SK-N-SH (cell line): ENCODE measurements at regions not wholly inside any gene's neighbourhood (a gene's known extent, or its start where the extent isn't known, plus 50 kb on each side); places are given as distances from the start of the nearest gene placed in this dataset.

ENCODE experiments used
- CTCF ChIA-PET: fragments of 300-600, 350-600 bp; formaldehyde crosslinking; extraction: SDS; loops from one replicate; lab custom pipeline; 2021; lab: Yijun Ruan, JAX
- POLR2A ChIA-PET: fragments of 350-600 bp; sonication (Branson Sonifier 250); formaldehyde crosslinking; extraction: SDS; loops from one replicate; lab custom pipeline; 2020; ENCODE audit warnings: antibody characterized with exemption, inconsistent platforms; lab: Yijun Ruan, JAX
- DNase-seq: peaks from one replicate; pipeline ENCODE4 v3.0.0; 2012
- H2AFZ ChIP-seq: fragments of 200-600 bp; sonication (generic); 2 replicates; pipeline ENCODE4 v1.8.1; 2016; ENCODE audit warnings: antibody characterized with exemption, mild to moderate bottlenecking, low read depth
- H3F3A ChIP-seq: fragments of 200-600 bp; sonication (generic); replicated peaks from 2 replicates; pipeline ENCODE3; 2016; ENCODE audit warnings: antibody characterized with exemption, mild to moderate bottlenecking; ENCODE audit not compliant: insufficient read depth
- H3K27ac ChIP-seq, 2 experiments: fragments of 200-500 bp in 1 of 2; fragments of 200-600 bp in 1 of 2; sonication (Bioruptor generic) in 1 of 2; sonication (generic), shearing (Covaris generic) in 1 of 2; 2 replicates each; pipeline versions ENCODE4 v1.5.1 to v1.6.1; 2014 to 2016; ENCODE audit warnings: low read depth in 2 of 2, inconsistent platforms in 1 of 2, low read length in 1 of 2, mild to moderate bottlenecking in 1 of 2, mixed read lengths in 1 of 2
- H3K27me3 ChIP-seq: fragments of 200-600 bp; sonication (generic), shearing (Covaris generic); 2 replicates; pipeline ENCODE4 v1.6.1; 2016; ENCODE audit warnings: mixed run types; ENCODE audit not compliant: insufficient read depth
- H3K36me3 ChIP-seq, 2 experiments: fragments of 200-500 bp in 1 of 2; fragments of 200-600 bp in 1 of 2; sonication (Bioruptor generic) in 1 of 2; sonication (generic) in 1 of 2; replicated peaks in 1 of 2; 2 replicates each; pipeline versions ENCODE3 to v1.5.1; 2014 to 2016; ENCODE audit warnings: low read length in 1 of 2, mild to moderate bottlenecking in 1 of 2; ENCODE audit not compliant: insufficient read depth in 2 of 2, control insufficient read depth in 1 of 2
- H3K4me1 ChIP-seq, 2 experiments: fragments of 200-500 bp in 1 of 2; fragments of 200-600 bp in 1 of 2; sonication (Bioruptor generic) in 1 of 2; sonication (generic), shearing (Covaris generic) in 1 of 2; 2 replicates each; pipeline versions ENCODE4 v1.5.1 to v1.6.1; 2014 to 2016; ENCODE audit warnings: low read depth in 1 of 2, low read length in 1 of 2, mixed run types in 1 of 2; ENCODE audit not compliant: insufficient read depth in 2 of 2, control insufficient read depth in 1 of 2
- H3K4me2 ChIP-seq: fragments of 200-600 bp; sonication (generic), shearing (Covaris generic); 2 replicates; pipeline ENCODE4 v1.6.1; 2017; ENCODE audit warnings: mixed run types
- H3K4me3 ChIP-seq, 2 experiments: fragments of 200-500 bp in 1 of 2; fragments of 200-600 bp in 1 of 2; sonication (Bioruptor generic) in 1 of 2; sonication (generic), shearing (Covaris generic) in 1 of 2; 2 replicates each; pipeline versions ENCODE4 v1.5.1 to v1.8.1; 2014 to 2016; ENCODE audit warnings: low read depth in 2 of 2, inconsistent platforms in 1 of 2, low read length in 1 of 2, mild to moderate bottlenecking in 1 of 2, mixed read lengths in 1 of 2, moderate library complexity in 1 of 2
- H3K79me2 ChIP-seq: fragments of 200-600 bp; sonication (generic); 2 replicates; pipeline ENCODE4 v1.8.1; 2017; ENCODE audit warnings: mild to moderate bottlenecking; ENCODE audit not compliant: insufficient read depth
- H3K9ac ChIP-seq: fragments of 200-600 bp; sonication (generic); 2 replicates; pipeline ENCODE4 v1.6.1; 2017; ENCODE audit warnings: mixed run types
- H3K9me2 ChIP-seq: fragments of 200-600 bp; sonication (generic); 2 replicates; pipeline ENCODE4 v1.6.1; 2017; ENCODE audit warnings: mixed run types
- H3K9me3 ChIP-seq: fragments of 200-600 bp; sonication (generic); 2 replicates; pipeline ENCODE4 v1.6.1; 2017; ENCODE audit warnings: mixed run types, mild to moderate bottlenecking, moderate library complexity
- H4K20me1 ChIP-seq: fragments of 200-600 bp; sonication (generic); 2 replicates; pipeline ENCODE4 v1.6.1; 2017; ENCODE audit warnings: mild to moderate bottlenecking, mixed run types; ENCODE audit not compliant: insufficient read depth
- EZH2phosphoT487 ChIP-seq: fragments of 200-600 bp; sonication (generic); IDR thresholded peaks from 2 replicates; pipeline ENCODE4 v1.6.1; 2017; ENCODE audit warnings: low read depth, mixed run types, mild to moderate bottlenecking, antibody characterized with exemption, moderate library complexity, borderline replicate concordance
- FOXJ3 ChIP-seq: sonication (generic); formaldehyde crosslinking; IDR thresholded peaks from 2 replicates; pipeline ENCODE4 v1.5.1; 2020; ENCODE audit warnings: mild to moderate bottlenecking, missing genetic modification reagents
- FOXM1 ChIP-seq: IDR thresholded peaks from 2 replicates; pipeline ENCODE4 v1.4.0; 2012; ENCODE audit warnings: low read depth, mild to moderate bottlenecking
- GABPA ChIP-seq: IDR thresholded peaks from 2 replicates; pipeline ENCODE4 v1.4.0; 2012; ENCODE audit warnings: low read depth, mild to moderate bottlenecking
- JUND ChIP-seq: IDR thresholded peaks from 2 replicates; pipeline ENCODE4 v1.4.0; 2012
- MEF2A ChIP-seq: IDR thresholded peaks from 2 replicates; pipeline ENCODE4 v1.4.0; 2012; ENCODE audit warnings: low read depth, borderline replicate concordance
- MXI1 ChIP-seq: IDR thresholded peaks from 2 replicates; pipeline ENCODE4 v1.6.1; 2012; ENCODE audit warnings: mild to moderate bottlenecking, low read depth, low read length, improper control_type of control experiment
- NFIC ChIP-seq: IDR thresholded peaks from 2 replicates; pipeline ENCODE4 v1.4.0; 2012; ENCODE audit warnings: borderline replicate concordance
- NRF1 ChIP-seq: IDR thresholded peaks from 2 replicates; pipeline ENCODE4 v1.6.1; 2012; ENCODE audit warnings: low read depth, mild to moderate bottlenecking, low read length
- POLR2AphosphoS5 ChIP-seq: IDR thresholded peaks from 2 replicates; pipeline ENCODE4 v1.6.1; 2012; ENCODE audit warnings: low read depth, low read length
- RAD21 ChIP-seq: IDR thresholded peaks from 2 replicates; pipeline ENCODE4 v1.6.1; 2012; ENCODE audit warnings: mild to moderate bottlenecking, low read length
- RXRA ChIP-seq: IDR thresholded peaks from 2 replicates; pipeline ENCODE4 v1.4.0; 2012; ENCODE audit warnings: low read depth, mild to moderate bottlenecking, borderline replicate concordance
- SIN3A ChIP-seq: IDR thresholded peaks from 2 replicates; pipeline ENCODE4 v1.6.1; 2012; ENCODE audit warnings: low read depth, mild to moderate bottlenecking, low read length, moderate library complexity, borderline replicate concordance
- SMC3 ChIP-seq: IDR thresholded peaks from 2 replicates; pipeline ENCODE4 v1.6.1; 2012; ENCODE audit warnings: low read depth, low read length, improper control_type of control experiment
- YY1 ChIP-seq: IDR thresholded peaks from 2 replicates; pipeline ENCODE4 v1.4.0; 2012; ENCODE audit warnings: low read depth, mild to moderate bottlenecking
- WGBS: methylation state at CpG from one replicate; pipeline ENCODE4 v1.1.6; 2017; ENCODE audit warnings: low lambda C conversion rate; 5-methylcytosine and 5-hydroxymethylcytosine counted together
- TF ChIP-seq, protein P1 (sequence below): IDR thresholded peaks from 2 replicates; pipeline ENCODE4 v1.4.0; 2012; ENCODE audit warnings: low read depth
- TF ChIP-seq, protein P2 (sequence below): IDR thresholded peaks from 2 replicates; pipeline ENCODE4 v1.6.1; 2012; ENCODE audit warnings: mild to moderate bottlenecking, low read depth, low read length, moderate library complexity
- TF ChIP-seq, protein P3 (sequence below): fragments of 150-350 bp; IDR thresholded peaks from 2 replicates; pipeline ENCODE4 v1.6.1; 2017; ENCODE audit warnings: antibody characterized with exemption, low read length, low read depth, borderline replicate concordance
- TF ChIP-seq, protein P4 (sequence below): IDR thresholded peaks from 2 replicates; pipeline ENCODE4 v1.4.0; 2012; ENCODE audit warnings: low read depth, borderline replicate concordance
- TF ChIP-seq, protein P5 (sequence below): fragments of 150-350 bp; IDR thresholded peaks from 2 replicates; pipeline ENCODE4 v1.6.1; 2016; ENCODE audit warnings: mild to moderate bottlenecking, low read depth, low read length

DNA sequence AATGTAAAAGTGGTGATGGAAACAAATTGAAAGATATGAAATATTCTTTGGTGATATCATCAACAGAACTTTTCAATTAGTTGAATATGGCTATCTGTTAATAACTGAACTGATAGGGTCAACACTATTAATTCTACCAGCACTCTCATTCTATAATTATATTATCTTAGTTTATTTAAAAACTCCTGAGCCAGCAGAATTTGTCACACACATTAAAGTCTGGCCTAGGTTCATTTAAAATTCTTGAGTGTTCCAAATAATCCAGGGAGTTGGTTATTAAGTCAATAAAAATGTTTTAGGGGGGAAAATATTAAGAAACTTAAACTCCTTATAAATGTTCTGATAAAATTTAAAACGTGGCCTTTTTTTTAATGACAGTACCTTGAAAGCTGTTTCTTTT, 189.6 kb upstream of the GRM7 start:
- CTCF ChIA-PET, result no interaction called here
- 0% methylated on average over 1 of the region's 1 CpG for WGBS
- H3K9me3 ChIP-seq, result no peaks in the 10 kb centered on the region

More for the DNA sequence above, 189.6 kb upstream of the GRM7 start:
- H2AFZ ChIP-seq, result no peak overlapping the region
- no peak overlapping the region for H3K4me2 ChIP-seq
- no peaks in the 10 kb centered on the region for H3K4me1 ChIP-seq
- H3K9me2 ChIP-seq, result no peaks in the 10 kb centered on the region
- no peaks in the 10 kb centered on the region for H3K79me2 ChIP-seq
- H3K27me3 ChIP-seq, result no peaks in the 10 kb centered on the region
- no peak overlapping the region for H3K9ac ChIP-seq
- no peak overlapping the region for H3K27ac ChIP-seq
- H3F3A ChIP-seq, result no peaks in the 10 kb centered on the region
- POLR2A ChIA-PET, result no interaction called here
- no peak for DNase-seq
- H4K20me1 ChIP-seq, result no peaks in the 10 kb centered on the region
- no peak for TF ChIP-seq JUND
- no peak for TF ChIP-seq RXRA
- TF ChIP-seq, protein P1, sequence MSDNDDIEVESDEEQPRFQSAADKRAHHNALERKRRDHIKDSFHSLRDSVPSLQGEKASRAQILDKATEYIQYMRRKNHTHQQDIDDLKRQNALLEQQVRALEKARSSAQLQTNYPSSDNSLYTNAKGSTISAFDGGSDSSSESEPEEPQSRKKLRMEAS, result no peak
- TF ChIP-seq, protein P2, sequence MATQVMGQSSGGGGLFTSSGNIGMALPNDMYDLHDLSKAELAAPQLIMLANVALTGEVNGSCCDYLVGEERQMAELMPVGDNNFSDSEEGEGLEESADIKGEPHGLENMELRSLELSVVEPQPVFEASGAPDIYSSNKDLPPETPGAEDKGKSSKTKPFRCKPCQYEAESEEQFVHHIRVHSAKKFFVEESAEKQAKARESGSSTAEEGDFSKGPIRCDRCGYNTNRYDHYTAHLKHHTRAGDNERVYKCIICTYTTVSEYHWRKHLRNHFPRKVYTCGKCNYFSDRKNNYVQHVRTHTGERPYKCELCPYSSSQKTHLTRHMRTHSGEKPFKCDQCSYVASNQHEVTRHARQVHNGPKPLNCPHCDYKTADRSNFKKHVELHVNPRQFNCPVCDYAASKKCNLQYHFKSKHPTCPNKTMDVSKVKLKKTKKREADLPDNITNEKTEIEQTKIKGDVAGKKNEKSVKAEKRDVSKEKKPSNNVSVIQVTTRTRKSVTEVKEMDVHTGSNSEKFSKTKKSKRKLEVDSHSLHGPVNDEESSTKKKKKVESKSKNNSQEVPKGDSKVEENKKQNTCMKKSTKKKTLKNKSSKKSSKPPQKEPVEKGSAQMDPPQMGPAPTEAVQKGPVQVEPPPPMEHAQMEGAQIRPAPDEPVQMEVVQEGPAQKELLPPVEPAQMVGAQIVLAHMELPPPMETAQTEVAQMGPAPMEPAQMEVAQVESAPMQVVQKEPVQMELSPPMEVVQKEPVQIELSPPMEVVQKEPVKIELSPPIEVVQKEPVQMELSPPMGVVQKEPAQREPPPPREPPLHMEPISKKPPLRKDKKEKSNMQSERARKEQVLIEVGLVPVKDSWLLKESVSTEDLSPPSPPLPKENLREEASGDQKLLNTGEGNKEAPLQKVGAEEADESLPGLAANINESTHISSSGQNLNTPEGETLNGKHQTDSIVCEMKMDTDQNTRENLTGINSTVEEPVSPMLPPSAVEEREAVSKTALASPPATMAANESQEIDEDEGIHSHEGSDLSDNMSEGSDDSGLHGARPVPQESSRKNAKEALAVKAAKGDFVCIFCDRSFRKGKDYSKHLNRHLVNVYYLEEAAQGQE, result no peak
- TF ChIP-seq, protein P3, sequence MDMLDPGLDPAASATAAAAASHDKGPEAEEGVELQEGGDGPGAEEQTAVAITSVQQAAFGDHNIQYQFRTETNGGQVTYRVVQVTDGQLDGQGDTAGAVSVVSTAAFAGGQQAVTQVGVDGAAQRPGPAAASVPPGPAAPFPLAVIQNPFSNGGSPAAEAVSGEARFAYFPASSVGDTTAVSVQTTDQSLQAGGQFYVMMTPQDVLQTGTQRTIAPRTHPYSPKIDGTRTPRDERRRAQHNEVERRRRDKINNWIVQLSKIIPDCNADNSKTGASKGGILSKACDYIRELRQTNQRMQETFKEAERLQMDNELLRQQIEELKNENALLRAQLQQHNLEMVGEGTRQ, result no peak
- TF ChIP-seq NRF1, result no peak
- no peak for TF ChIP-seq EZH2phosphoT487
- TF ChIP-seq, protein P4, sequence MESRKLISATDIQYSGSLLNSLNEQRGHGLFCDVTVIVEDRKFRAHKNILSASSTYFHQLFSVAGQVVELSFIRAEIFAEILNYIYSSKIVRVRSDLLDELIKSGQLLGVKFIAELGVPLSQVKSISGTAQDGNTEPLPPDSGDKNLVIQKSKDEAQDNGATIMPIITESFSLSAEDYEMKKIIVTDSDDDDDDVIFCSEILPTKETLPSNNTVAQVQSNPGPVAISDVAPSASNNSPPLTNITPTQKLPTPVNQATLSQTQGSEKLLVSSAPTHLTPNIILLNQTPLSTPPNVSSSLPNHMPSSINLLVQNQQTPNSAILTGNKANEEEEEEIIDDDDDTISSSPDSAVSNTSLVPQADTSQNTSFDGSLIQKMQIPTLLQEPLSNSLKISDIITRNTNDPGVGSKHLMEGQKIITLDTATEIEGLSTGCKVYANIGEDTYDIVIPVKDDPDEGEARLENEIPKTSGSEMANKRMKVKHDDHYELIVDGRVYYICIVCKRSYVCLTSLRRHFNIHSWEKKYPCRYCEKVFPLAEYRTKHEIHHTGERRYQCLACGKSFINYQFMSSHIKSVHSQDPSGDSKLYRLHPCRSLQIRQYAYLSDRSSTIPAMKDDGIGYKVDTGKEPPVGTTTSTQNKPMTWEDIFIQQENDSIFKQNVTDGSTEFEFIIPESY, result no peak
- no peak for TF ChIP-seq NFIC
- TF ChIP-seq FOXJ3, result no peak
- TF ChIP-seq YY1, result no peak
- TF ChIP-seq MXI1, result no peak
- no peak for TF ChIP-seq SIN3A
- TF ChIP-seq SMC3, result no peak
- TF ChIP-seq, protein P5, sequence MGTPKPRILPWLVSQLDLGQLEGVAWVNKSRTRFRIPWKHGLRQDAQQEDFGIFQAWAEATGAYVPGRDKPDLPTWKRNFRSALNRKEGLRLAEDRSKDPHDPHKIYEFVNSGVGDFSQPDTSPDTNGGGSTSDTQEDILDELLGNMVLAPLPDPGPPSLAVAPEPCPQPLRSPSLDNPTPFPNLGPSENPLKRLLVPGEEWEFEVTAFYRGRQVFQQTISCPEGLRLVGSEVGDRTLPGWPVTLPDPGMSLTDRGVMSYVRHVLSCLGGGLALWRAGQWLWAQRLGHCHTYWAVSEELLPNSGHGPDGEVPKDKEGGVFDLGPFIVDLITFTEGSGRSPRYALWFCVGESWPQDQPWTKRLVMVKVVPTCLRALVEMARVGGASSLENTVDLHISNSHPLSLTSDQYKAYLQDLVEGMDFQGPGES, result no peak
- no peak for TF ChIP-seq FOXM1
- no peak for TF ChIP-seq POLR2AphosphoS5
- no peak for TF ChIP-seq GABPA
- no peak for TF ChIP-seq MEF2A
- TF ChIP-seq RAD21, result no peak
- H3K36me3 ChIP-seq, result no peaks in the 10 kb centered on the region
- H3K4me3 ChIP-seq, result no peak overlapping the region
